Omental fat pad (tissue), 3 donors: ENCODE measurements at regions not wholly inside any gene's neighbourhood (a gene's known extent, or its start where the extent isn't known, plus 50 kb on each side); places are given as distances from the start of the nearest gene placed in this dataset.

Source experiments
- ATAC-seq: fragments of 150-250 bp; one replicate; pipeline ENCODE4 v1.9.1; 2016; ENCODE audit warnings: mild to moderate bottlenecking, moderate library complexity; ENCODE audit not compliant: low FRiP score
- DNase-seq: peaks from one replicate; pipeline ENCODE4 v3.0.0-alpha.2; 2019; ENCODE audit warnings: low spot score
- CTCF ChIP-seq, 3 donors: fragments of 450-650 bp; IDR thresholded peaks; one replicate each; pipeline ENCODE4 v1.5.1; 2016 to 2017; ENCODE audit warnings: antibody characterized with exemption in 3 of 3, mild to moderate bottlenecking in 3 of 3, moderate library complexity in 2 of 3

DNA sequence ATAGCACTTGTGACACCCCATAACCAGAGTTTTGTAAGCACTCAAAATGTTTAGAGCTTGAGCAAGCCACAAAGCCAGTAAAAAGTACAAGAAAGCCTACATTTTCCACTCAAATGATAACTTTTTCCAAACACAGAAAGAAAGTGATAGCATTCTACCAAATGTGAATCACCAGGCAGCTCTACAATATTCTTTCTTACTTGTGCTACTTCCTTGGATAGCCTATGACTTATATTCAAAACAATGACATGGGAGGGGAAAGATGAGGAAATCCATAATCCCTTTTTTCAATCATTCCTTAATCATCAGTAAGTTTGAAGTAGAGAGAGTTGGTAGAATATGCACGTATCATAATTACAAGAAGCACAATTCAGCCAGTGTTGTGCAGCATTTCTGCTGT is 650.8 kb upstream of the PCDH9 start:
- ATAC-seq (no peak), DNase-seq (no peak)
- no peak for TF ChIP-seq CTCF (IDR thresholded peaks at IDR 0.05)

DNA sequence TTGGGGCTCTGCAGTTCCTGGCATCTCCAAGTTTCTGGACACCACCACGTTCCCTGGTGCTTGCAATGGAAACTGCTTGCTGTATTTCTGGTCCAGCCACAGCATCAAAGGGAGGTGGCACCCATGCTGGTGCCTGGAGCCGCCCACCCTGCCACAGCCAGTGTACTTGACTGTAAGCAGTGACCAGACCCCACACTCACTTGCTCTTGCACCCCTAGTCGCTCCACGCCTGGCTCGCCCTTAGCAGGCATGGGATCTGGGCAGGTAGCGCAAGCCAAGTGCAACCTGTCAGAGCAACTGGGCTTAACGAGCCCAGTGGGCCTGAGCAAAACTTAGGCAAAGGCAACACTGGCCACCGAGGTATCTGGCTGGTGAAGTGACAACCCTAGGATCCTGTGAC is 648.2 kb upstream of the PCDH9 start:
- ATAC-seq (no peak), DNase-seq (no peak)
- no peak for TF ChIP-seq CTCF (IDR thresholded peaks at IDR 0.05)

GRCh38 chr13:67877031-67877430 is 646.9 kb upstream of the PCDH9 start:
- no peak for TF ChIP-seq CTCF (IDR thresholded peaks at IDR 0.05)
- ATAC-seq (no peak), DNase-seq (no peak)

DNA sequence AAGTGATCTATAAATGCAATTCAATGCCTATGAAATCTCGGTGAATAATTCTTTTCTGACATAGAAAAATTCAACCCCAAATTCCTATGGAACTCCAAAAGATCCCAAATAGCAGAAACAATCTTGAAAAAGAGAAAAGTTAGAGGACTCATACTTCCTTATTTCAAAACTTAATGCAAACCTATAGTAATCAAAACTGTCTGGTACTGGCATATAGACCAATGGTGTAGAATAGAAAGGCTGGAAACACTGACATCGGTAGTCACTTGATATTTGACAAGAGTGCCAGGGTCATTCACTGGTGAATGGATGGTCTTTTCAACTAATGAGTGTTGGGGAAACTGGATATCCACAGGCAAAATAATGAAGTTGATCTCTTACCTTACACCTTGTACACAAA is 637.1 kb upstream of the PCDH9 start:
- ATAC-seq (no peak), DNase-seq (no peak)
- TF ChIP-seq CTCF (IDR thresholded peaks at IDR 0.05) = no peak

DNA sequence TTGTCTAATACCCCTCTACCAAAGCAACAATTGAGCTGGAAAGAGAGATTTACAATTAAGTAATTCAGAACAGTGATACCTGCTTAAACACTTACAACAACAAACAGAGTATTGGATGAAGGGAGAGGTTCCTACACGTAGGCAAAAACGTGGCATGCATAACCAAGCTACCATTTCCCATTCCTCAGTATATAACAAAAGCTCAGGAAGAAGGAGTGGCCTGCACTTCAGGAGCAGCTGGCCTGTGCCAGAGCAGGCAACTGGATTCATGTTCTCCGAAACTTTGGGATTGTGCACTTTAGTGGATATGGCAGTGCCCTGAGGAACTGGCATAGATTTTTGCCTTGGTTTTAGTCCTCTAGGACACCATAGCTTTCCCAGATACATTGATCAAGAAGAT is 630.2 kb upstream of the PCDH9 start:
- ATAC-seq = no peak
- no peak for DNase-seq
- no peak for TF ChIP-seq CTCF (IDR thresholded peaks at IDR 0.05)

GRCh38 chr13:67859904-67860303 is 629.8 kb upstream of the PCDH9 start:
- ATAC-seq = no peak
- no peak for TF ChIP-seq CTCF (IDR thresholded peaks at IDR 0.05)

DNA sequence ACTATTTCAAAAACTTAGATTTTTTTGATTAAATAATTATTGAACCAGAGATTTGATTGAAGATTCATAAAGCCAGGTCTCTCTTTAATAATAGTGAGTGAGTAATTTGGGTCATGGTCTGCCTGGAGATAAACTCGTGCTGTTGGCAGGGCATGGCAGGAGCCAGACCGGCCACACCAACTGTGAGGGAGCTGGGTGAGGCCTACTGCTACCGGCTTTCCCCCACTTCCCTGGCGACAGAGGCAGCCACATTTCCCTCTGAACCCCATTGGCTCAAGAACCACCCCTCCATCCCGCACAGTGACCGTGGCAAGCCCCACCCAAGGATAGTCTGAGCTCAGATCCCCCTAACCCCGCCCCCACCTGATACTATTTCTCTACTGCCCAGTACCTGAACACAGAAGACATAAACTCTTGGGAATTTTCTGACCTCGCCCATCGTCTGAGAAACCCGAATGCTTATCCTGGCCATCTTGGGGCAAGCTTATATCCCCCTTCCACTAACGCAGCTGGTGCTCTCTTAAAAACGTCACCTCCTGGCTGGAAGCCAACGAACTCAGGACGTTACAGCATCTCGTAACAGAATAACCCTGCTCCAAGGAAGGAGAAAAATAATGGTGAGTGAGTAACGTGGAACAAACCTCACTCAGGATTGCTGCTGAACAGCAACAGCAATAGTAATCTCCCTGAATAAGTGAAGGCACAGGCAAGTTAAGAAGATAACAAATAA is 627.6 kb upstream of the PCDH9 start:
- no peak for TF ChIP-seq CTCF (IDR thresholded peaks at IDR 0.05)
- no peak for DNase-seq
- ATAC-seq = no peak

More at GRCh38 chr13:67859904-67860303, 629.8 kb upstream of the PCDH9 start:
- DNase-seq = no peak
